Central memory CD4-positive, alpha-beta T cell (primary cell): ENCODE measurements at regions not wholly inside any gene's neighbourhood (a gene's known extent, or its start where the extent isn't known, plus 50 kb on each side); places are given as distances from the start of the nearest gene placed in this dataset.

Source experiments
- DNase-seq: peaks from one replicate; pipeline ENCODE4 v3.0.0; 2022

GRCh38 chr10:131724169-131724545, 176.7 kb upstream of the PPP2R2D start:
- no peak for DNase-seq

GRCh38 chr10:131724891-131725580, 175.8 kb upstream of the PPP2R2D start:
- no peak for DNase-seq

GRCh38 chr10:131725581-131726069, 175.2 kb upstream of the PPP2R2D start:
- no peak for DNase-seq

GRCh38 chr10:131726076-131726880, 174.5 kb upstream of the PPP2R2D start:
- DNase-seq = no peak

- no peak for DNase-seq
Measured at GRCh38 chr10:131726967-131727366, 173.8 kb upstream of the PPP2R2D start.

GRCh38 chr10:131727560-131727959, 173.2 kb upstream of the PPP2R2D start:
- no peak for DNase-seq

- no peak for DNase-seq
Measured at GRCh38 chr10:131728286-131729228, 172.3 kb upstream of the PPP2R2D start.

GRCh38 chr10:131729361-131729760, 171.4 kb upstream of the PPP2R2D start:
- no peak for DNase-seq

- no peak for DNase-seq
Measured at GRCh38 chr10:131729938-131730660, 170.7 kb upstream of the PPP2R2D start.

- DNase-seq = no peak
Measured at GRCh38 chr10:131730771-131731497, 169.9 kb upstream of the PPP2R2D start.

- no peak for DNase-seq
Measured at GRCh38 chr10:131731780-131732630, 168.8 kb upstream of the PPP2R2D start.

- no peak for DNase-seq
Measured at GRCh38 chr10:131732631-131733127, 168.1 kb upstream of the PPP2R2D start.

- no peak for DNase-seq
Measured at GRCh38 chr10:131733596-131733995, 167.2 kb upstream of the PPP2R2D start.

- no peak for DNase-seq
Measured at GRCh38 chr10:131735577-131735976, 165.2 kb upstream of the PPP2R2D start.

GRCh38 chr10:131736321-131736980, 164.4 kb upstream of the PPP2R2D start:
- DNase-seq = no peak

GRCh38 chr10:131737543-131738395, 163.0 kb upstream of the PPP2R2D start:
- no peak for DNase-seq

- DNase-seq = no peak
Measured at GRCh38 chr10:131738396-131738735, 162.4 kb upstream of the PPP2R2D start.

GRCh38 chr10:131739206-131739605, 161.6 kb upstream of the PPP2R2D start:
- no peak for DNase-seq

- DNase-seq = no peak
Measured at GRCh38 chr10:131742500-131742951, 158.3 kb upstream of the PPP2R2D start.
